ENCODE measurements at regions not wholly inside any gene's neighbourhood (a gene's known extent, or its start where the extent isn't known, plus 50 kb on each side); places are given as distances from the start of the nearest gene placed in this dataset.

- Mint-ChIP-seq H3K36me3 (ENCODE audit: low read depth) (peaks cover 22% of the 10 kb centered on the region), H3K27me3 (ENCODE audit: insufficient read depth, low read depth, poor library complexity) (no peaks in the 10 kb centered on the region), H3K4me3 (no peak overlapping the region), H3K9me3 (peaks cover 26% of the 10 kb centered on the region), H3K27ac (no peak overlapping the region), H3K4me1 (no peaks in the 10 kb centered on the region)
- Histone ChIP-seq H3K4me2 (no peak overlapping the region), H3K4me3 (no peak overlapping the region), H3K27me3 (ENCODE audit: insufficient read depth) (no peaks in the 10 kb centered on the region), H3K4me1 (ENCODE audit: insufficient read depth) (no peaks in the 10 kb centered on the region), H3K9me2 (ENCODE audit: insufficient read depth) (0 out of 2 replicates have a peak, but pooled peaks cover 10% of the 10 kb centered on the region), H3F3A (replicated peaks; ENCODE audit: low read depth) (no peaks in the 10 kb centered on the region), H3K36me3 (ENCODE audit: insufficient read depth) (no peaks in the 10 kb centered on the region), H3K79me2 (replicated peaks; ENCODE audit: insufficient read depth) (no peaks in the 10 kb centered on the region), H4K20me1 (replicated peaks; ENCODE audit: insufficient read depth) (no peaks in the 10 kb centered on the region), H2AFZ (no peak overlapping the region), H3K27ac (ENCODE audit: low read depth) (no peak overlapping the region)
- TF ChIP-seq REST (IDR thresholded peaks at IDR 0.05; ENCODE audit: unreplicated experiment): no peak
- TF ChIP-seq STAT1 (IDR thresholded peaks at IDR 0.05; ENCODE audit: unreplicated experiment): no peak
- TF ChIP-seq CREB1 (CRISPR knock-in tag; IDR thresholded peaks at IDR 0.05; ENCODE audit: low read depth): no peak
- no peak for TF ChIP-seq ZNF114 (CRISPR knock-in tag; IDR thresholded peaks at IDR 0.05)
- no peak for TF ChIP-seq POLR2AphosphoS5 (IDR thresholded peaks at IDR 0.05; ENCODE audit: low read depth)
- ATAC-seq (no peak), DNase-seq (ENCODE audit: low spot score) (no peak)
Measured at GRCh38 chr13:104105418-104106355, 1039.5 kb upstream of the SLC10A2 start.

GRCh38 chr13:104099750-104100149 lies 1033.5 kb upstream of the SLC10A2 start:
- H3K36me3 Mint-ChIP-seq (ENCODE audit: low read depth): no peaks in the 10 kb centered on the region
- TF ChIP-seq NANOG (IDR thresholded peaks at IDR 0.05; ENCODE audit: borderline replicate concordance) (no peak), POLR2AphosphoS5 (IDR thresholded peaks at IDR 0.05; ENCODE audit: low read depth) (no peak), CREB1 (CRISPR knock-in tag; IDR thresholded peaks at IDR 0.05; ENCODE audit: low read depth) (no peak), EZH2phosphoT487 (IDR thresholded peaks at IDR 0.05; ENCODE audit: unreplicated experiment) (no peak), EZH2 (IDR thresholded peaks at IDR 0.05; ENCODE audit: low read depth, unreplicated experiment) (no peak), REST (IDR thresholded peaks at IDR 0.05; ENCODE audit: unreplicated experiment) (no peak)

More at GRCh38 chr13:104099750-104100149, 1033.5 kb upstream of the SLC10A2 start:
- Histone ChIP-seq H3K27ac (ENCODE audit: low read depth) (no peak overlapping the region), H3K36me3 (ENCODE audit: insufficient read depth) (no peaks in the 10 kb centered on the region), H3F3A (replicated peaks; ENCODE audit: low read depth) (no peaks in the 10 kb centered on the region), H3K4me1 (ENCODE audit: insufficient read depth) (no peaks in the 10 kb centered on the region), H3K27me3 (ENCODE audit: insufficient read depth) (no peaks in the 10 kb centered on the region), H2AFZ (no peak overlapping the region), H4K20me1 (replicated peaks; ENCODE audit: insufficient read depth) (no peaks in the 10 kb centered on the region), H3K9me2 (ENCODE audit: insufficient read depth) (peaks cover 16% of the 10 kb centered on the region; the same call in 1 of the 2 replicates), H3K4me2 (no peak overlapping the region), H3K4me3 (no peak overlapping the region), H3K79me2 (replicated peaks; ENCODE audit: insufficient read depth) (no peaks in the 10 kb centered on the region)
- no peaks in the 10 kb centered on the region for H3K4me1 Mint-ChIP-seq
- no peak overlapping the region for H3K27ac Mint-ChIP-seq
- H3K4me3 Mint-ChIP-seq: no peak overlapping the region
- no peaks in the 10 kb centered on the region; the same call in 2 of the 3 replicates for H3K9me3 Mint-ChIP-seq
- ATAC-seq (no peak), DNase-seq (ENCODE audit: low spot score) (no peak)
- peaks cover 5% of the 10 kb centered on the region for H3K27me3 Mint-ChIP-seq (ENCODE audit: insufficient read depth, low read depth, poor library complexity)

Measured in GM23338 (cell line).